Neural cell (in vitro differentiated cells): ENCODE measurements at regions not wholly inside any gene's neighbourhood (a gene's known extent, or its start where the extent isn't known, plus 50 kb on each side); places are given as distances from the start of the nearest gene placed in this dataset.

Source experiments
- H2AFZ ChIP-seq: fragments of 200-600, 300-800 bp; sonication (generic), shearing (Covaris generic); 2 replicates; pipeline ENCODE4 v1.6.0; 2014; ENCODE audit warnings: low read depth, mild to moderate bottlenecking, antibody characterized with exemption, low read length, moderate library complexity
- H3F3A ChIP-seq: fragments of 200-600 bp; shearing (Covaris generic); 2 replicates; pipeline ENCODE4 v1.6.1; 2016; ENCODE audit warnings: mild to moderate bottlenecking, moderate library complexity, mixed read lengths, antibody characterized with exemption, low read length; ENCODE audit not compliant: insufficient read depth, poor library complexity, severe bottlenecking
- H3K27ac ChIP-seq: fragments of 200-600, 300-800 bp; sonication (generic), shearing (Covaris generic); 2 replicates; pipeline ENCODE4 v1.5.1; 2014; ENCODE audit warnings: mild to moderate bottlenecking, low read length, moderate library complexity
- H3K27me3 ChIP-seq: fragments of 300-800, 200-600 bp; sonication (generic), shearing (Covaris generic); 2 replicates; pipeline ENCODE4 v1.6.0; 2014; ENCODE audit warnings: mild to moderate bottlenecking, low read depth, low read length, moderate library complexity; ENCODE audit not compliant: insufficient read depth
- H3K36me3 ChIP-seq: fragments of 300-800, 200-600 bp; sonication (generic), shearing (Covaris generic); 2 replicates; pipeline ENCODE4 v1.5.1; 2014; ENCODE audit warnings: mild to moderate bottlenecking, antibody characterized with exemption, low read length, moderate library complexity; ENCODE audit not compliant: insufficient read depth
- H3K4me2 ChIP-seq: fragments of 300-800, 200-600 bp; sonication (generic), shearing (Covaris generic); 2 replicates; pipeline ENCODE4 v1.6.0; 2014; ENCODE audit warnings: mild to moderate bottlenecking, low read length
- H3K4me3 ChIP-seq: fragments of 300-800, 200-600 bp; sonication (generic), shearing (Covaris generic); 2 replicates; pipeline ENCODE4 v1.5.1; 2014; ENCODE audit warnings: mild to moderate bottlenecking, low read length, moderate library complexity
- H3K79me2 ChIP-seq: fragments of 200-600 bp; shearing (Covaris generic); replicated peaks from 2 replicates; pipeline ENCODE4 v1.6.0; 2014; ENCODE audit warnings: mild to moderate bottlenecking, low read length, moderate library complexity; ENCODE audit not compliant: insufficient read depth
- H3K9ac ChIP-seq: fragments of 300-800, 200-600 bp; sonication (generic), shearing (Covaris generic); 2 replicates; pipeline ENCODE4 v1.6.1; 2016; ENCODE audit warnings: mild to moderate bottlenecking, low read length, mixed read lengths
- H3K9me2 ChIP-seq: fragments of 200-600 bp; shearing (Covaris generic); 2 replicates; pipeline ENCODE4 v1.6.1; 2016; ENCODE audit warnings: mild to moderate bottlenecking, low read length, mixed read lengths; ENCODE audit not compliant: insufficient read depth
- H3K9me3 ChIP-seq: fragments of 200-600, 300-800 bp; sonication (generic), shearing (Covaris generic); 2 replicates; pipeline ENCODE4 v1.6.1; 2016; ENCODE audit warnings: mild to moderate bottlenecking, mixed run types, low read length, moderate library complexity, mixed read lengths
- H4K20me1 ChIP-seq: fragments of 200-600 bp; shearing (Covaris generic); 2 replicates; pipeline ENCODE4 v1.6.1; 2016; ENCODE audit warnings: mild to moderate bottlenecking, mixed run types; ENCODE audit not compliant: insufficient read depth
- EP300 ChIP-seq: fragments of 450-650 bp; conservative IDR thresholded peaks from 2 replicates; pipeline ENCODE4 v1.6.1; 2014; ENCODE audit warnings: antibody characterized with exemption, mild to moderate bottlenecking, moderate library complexity; ENCODE audit not compliant: poor library complexity, severe bottlenecking
- EZH2 ChIP-seq: fragments of 200-600, 300-800 bp; shearing (Covaris generic), sonication (generic); IDR thresholded peaks from 2 replicates; pipeline ENCODE4 v1.6.1; 2014; ENCODE audit warnings: antibody characterized with exemption, low read length, borderline replicate concordance, mild to moderate bottlenecking; ENCODE audit not compliant: insufficient read depth, poor library complexity, severe bottlenecking
- MXI1 ChIP-seq: fragments of 450-650 bp; conservative IDR thresholded peaks from 2 replicates; pipeline ENCODE4 v1.6.1; 2014; ENCODE audit warnings: antibody characterized with exemption, mild to moderate bottlenecking; ENCODE audit not compliant: poor library complexity, severe bottlenecking
- POLR2AphosphoS5 ChIP-seq: IDR thresholded peaks from 2 replicates; pipeline ENCODE4 v1.6.1; 2012
- RAD21 ChIP-seq: fragments of 450-650 bp; conservative IDR thresholded peaks from 2 replicates; pipeline ENCODE4 v1.6.1; 2014; ENCODE audit warnings: antibody characterized with exemption, mild to moderate bottlenecking, moderate library complexity
- TAF1 ChIP-seq: IDR thresholded peaks from 2 replicates; pipeline ENCODE4 v1.6.1; 2012; ENCODE audit warnings: low read depth
- TF ChIP-seq, protein P1 (sequence below): IDR thresholded peaks from 2 replicates; pipeline ENCODE4 v1.6.1; 2012; ENCODE audit warnings: borderline replicate concordance

- Histone ChIP-seq H2AFZ (no peak overlapping the region), H3K36me3 (no peaks in the 10 kb centered on the region), H3K9me2 (no peaks in the 10 kb centered on the region), H3F3A (no peaks in the 10 kb centered on the region), H3K27ac (no peak overlapping the region), H3K4me2 (no peak overlapping the region), H3K9ac (no peak overlapping the region), H3K27me3 (no peaks in the 10 kb centered on the region), H3K4me3 (no peak overlapping the region), H4K20me1 (no peaks in the 10 kb centered on the region), H3K79me2 (no peaks in the 10 kb centered on the region), H3K9me3 (no peaks in the 10 kb centered on the region)
- TF ChIP-seq, protein P1, sequence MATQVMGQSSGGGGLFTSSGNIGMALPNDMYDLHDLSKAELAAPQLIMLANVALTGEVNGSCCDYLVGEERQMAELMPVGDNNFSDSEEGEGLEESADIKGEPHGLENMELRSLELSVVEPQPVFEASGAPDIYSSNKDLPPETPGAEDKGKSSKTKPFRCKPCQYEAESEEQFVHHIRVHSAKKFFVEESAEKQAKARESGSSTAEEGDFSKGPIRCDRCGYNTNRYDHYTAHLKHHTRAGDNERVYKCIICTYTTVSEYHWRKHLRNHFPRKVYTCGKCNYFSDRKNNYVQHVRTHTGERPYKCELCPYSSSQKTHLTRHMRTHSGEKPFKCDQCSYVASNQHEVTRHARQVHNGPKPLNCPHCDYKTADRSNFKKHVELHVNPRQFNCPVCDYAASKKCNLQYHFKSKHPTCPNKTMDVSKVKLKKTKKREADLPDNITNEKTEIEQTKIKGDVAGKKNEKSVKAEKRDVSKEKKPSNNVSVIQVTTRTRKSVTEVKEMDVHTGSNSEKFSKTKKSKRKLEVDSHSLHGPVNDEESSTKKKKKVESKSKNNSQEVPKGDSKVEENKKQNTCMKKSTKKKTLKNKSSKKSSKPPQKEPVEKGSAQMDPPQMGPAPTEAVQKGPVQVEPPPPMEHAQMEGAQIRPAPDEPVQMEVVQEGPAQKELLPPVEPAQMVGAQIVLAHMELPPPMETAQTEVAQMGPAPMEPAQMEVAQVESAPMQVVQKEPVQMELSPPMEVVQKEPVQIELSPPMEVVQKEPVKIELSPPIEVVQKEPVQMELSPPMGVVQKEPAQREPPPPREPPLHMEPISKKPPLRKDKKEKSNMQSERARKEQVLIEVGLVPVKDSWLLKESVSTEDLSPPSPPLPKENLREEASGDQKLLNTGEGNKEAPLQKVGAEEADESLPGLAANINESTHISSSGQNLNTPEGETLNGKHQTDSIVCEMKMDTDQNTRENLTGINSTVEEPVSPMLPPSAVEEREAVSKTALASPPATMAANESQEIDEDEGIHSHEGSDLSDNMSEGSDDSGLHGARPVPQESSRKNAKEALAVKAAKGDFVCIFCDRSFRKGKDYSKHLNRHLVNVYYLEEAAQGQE, result no peak
- no peak for TF ChIP-seq TAF1
- TF ChIP-seq RAD21, result no peak
- TF ChIP-seq EZH2, result no peak
- TF ChIP-seq POLR2AphosphoS5, result no peak
These were observed 209.1 kb upstream of the LYPLAL1 start for GRCh38 chr1:218964471-218965185.

DNA sequence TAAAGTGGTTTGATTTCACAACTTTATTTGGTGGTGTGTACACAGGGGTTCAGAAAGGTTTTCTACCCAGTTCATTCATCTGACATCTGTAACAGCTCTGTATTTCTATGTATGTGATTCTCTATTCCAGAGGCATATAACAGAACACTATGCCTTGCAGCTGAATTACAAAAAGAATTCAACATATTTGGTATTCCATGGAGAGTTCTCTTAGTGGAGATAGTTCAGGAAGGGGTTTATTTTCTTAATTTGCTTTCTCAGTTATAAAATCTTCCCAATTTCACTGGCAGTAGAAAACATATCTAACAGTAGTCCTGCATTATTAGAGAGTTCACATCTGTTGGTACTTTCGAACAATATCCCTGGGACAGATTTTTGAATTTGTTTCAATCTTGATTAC lies 207.9 kb upstream of the LYPLAL1 start:
- TF ChIP-seq RAD21 (no peak), POLR2AphosphoS5 (no peak), EZH2 (no peak), EP300 (no peak), MXI1 (no peak)
- Histone ChIP-seq H3K9me2 (no peaks in the 10 kb centered on the region), H3F3A (no peaks in the 10 kb centered on the region), H3K4me2 (no peak overlapping the region), H3K27me3 (no peaks in the 10 kb centered on the region), H3K79me2 (no peaks in the 10 kb centered on the region), H3K4me3 (no peak overlapping the region), H3K36me3 (no peaks in the 10 kb centered on the region), H3K27ac (no peak overlapping the region), H4K20me1 (no peaks in the 10 kb centered on the region), H3K9ac (no peak overlapping the region), H2AFZ (no peak overlapping the region), H3K9me3 (no peaks in the 10 kb centered on the region)

- no peaks in the 10 kb centered on the region for H3K9me3 ChIP-seq
- H3F3A ChIP-seq, result no peaks in the 10 kb centered on the region
- no peak overlapping the region for H3K9ac ChIP-seq
- H3K27me3 ChIP-seq, result no peaks in the 10 kb centered on the region
- no peak overlapping the region for H3K4me3 ChIP-seq
- no peaks in the 10 kb centered on the region for H3K9me2 ChIP-seq
- no peak overlapping the region for H3K27ac ChIP-seq
- no peaks in the 10 kb centered on the region for H4K20me1 ChIP-seq
- no peak for TF ChIP-seq POLR2AphosphoS5
- H2AFZ ChIP-seq, result no peak overlapping the region
- H3K79me2 ChIP-seq, result no peaks in the 10 kb centered on the region
- H3K4me2 ChIP-seq, result no peak overlapping the region
- no peaks in the 10 kb centered on the region for H3K36me3 ChIP-seq
These were observed 206.4 kb upstream of the LYPLAL1 start for GRCh38 chr1:218967254-218967653.
